IPS-20b (cell line): ENCODE measurements at regions not wholly inside any gene's neighbourhood (a gene's known extent, or its start where the extent isn't known, plus 50 kb on each side); places are given as distances from the start of the nearest gene placed in this dataset.

Experiments used
- H3K27ac ChIP-seq: one replicate; pipeline ENCODE4 v1.5.1; 2013; ENCODE audit warnings: low read length
- H3K27me3 ChIP-seq: 2 replicates; pipeline ENCODE4 v1.6.1; 2013; ENCODE audit warnings: mild to moderate bottlenecking, low read length, inconsistent platforms; ENCODE audit not compliant: insufficient read depth
- H3K36me3 ChIP-seq: 2 replicates; pipeline ENCODE4 v1.6.1; 2013; ENCODE audit warnings: low read depth, mild to moderate bottlenecking, inconsistent platforms, low read length, moderate library complexity; ENCODE audit not compliant: insufficient read depth
- H3K4me1 ChIP-seq: 2 replicates; pipeline ENCODE4 v1.6.1; 2013; ENCODE audit warnings: mild to moderate bottlenecking, control low read depth, inconsistent platforms, low read length, moderate library complexity; ENCODE audit not compliant: insufficient read depth
- H3K4me3 ChIP-seq: 2 replicates; pipeline ENCODE4 v1.5.1; 2013; ENCODE audit warnings: mild to moderate bottlenecking, low read length, inconsistent platforms
- H3K9ac ChIP-seq: 2 replicates; pipeline ENCODE4 v1.6.1; 2013; ENCODE audit warnings: low read depth, mild to moderate bottlenecking, inconsistent platforms, low read length, moderate library complexity
- H3K9me3 ChIP-seq: 2 replicates; pipeline ENCODE4 v1.6.1; 2013; ENCODE audit warnings: mild to moderate bottlenecking, low read depth, low read length, inconsistent platforms; ENCODE audit not compliant: insufficient read depth

GRCh38 chr10:2679646-2680045 lies 387.7 kb upstream of the PFKP start:
- Histone ChIP-seq H3K27ac (no peak overlapping the region), H3K36me3 (no peaks in the 10 kb centered on the region), H3K9ac (no peak overlapping the region), H3K4me3 (no peak overlapping the region), H3K9me3 (no peaks in the 10 kb centered on the region), H3K4me1 (no peaks in the 10 kb centered on the region), H3K27me3 (no peaks in the 10 kb centered on the region)

- Histone ChIP-seq H3K4me3 (no peak overlapping the region), H3K27me3 (no peaks in the 10 kb centered on the region), H3K36me3 (no peaks in the 10 kb centered on the region), H3K9ac (no peak overlapping the region), H3K4me1 (no peaks in the 10 kb centered on the region), H3K9me3 (no peaks in the 10 kb centered on the region), H3K27ac (no peak overlapping the region)
These were observed 390.9 kb upstream of the PFKP start for GRCh38 chr10:2676455-2676854.

- Histone ChIP-seq H3K27ac (no peak overlapping the region), H3K36me3 (no peaks in the 10 kb centered on the region), H3K4me3 (no peak overlapping the region), H3K4me1 (peaks cover 6% of the 10 kb centered on the region; the same call in 1 of the 2 replicates), H3K9me3 (no peaks in the 10 kb centered on the region), H3K27me3 (no peaks in the 10 kb centered on the region), H3K9ac (no peak overlapping the region)
These were observed 392.9 kb upstream of the PFKP start for GRCh38 chr10:2674451-2674850.

GRCh38 chr10:2670864-2671263 lies 396.5 kb upstream of the PFKP start:
- peaks cover 7% of the 10 kb centered on the region; the same call in 1 of the 2 replicates for H3K9me3 ChIP-seq
- no peak overlapping the region for H3K27ac ChIP-seq
- peaks cover 6% of the 10 kb centered on the region; the same call in 1 of the 2 replicates for H3K4me1 ChIP-seq
- H3K36me3 ChIP-seq: no peaks in the 10 kb centered on the region
- no peaks in the 10 kb centered on the region for H3K27me3 ChIP-seq
- no peak overlapping the region for H3K9ac ChIP-seq
- H3K4me3 ChIP-seq: no peak overlapping the region

- Histone ChIP-seq H3K9me3 (peaks cover 13% of the 10 kb centered on the region; the same call in 1 of the 2 replicates), H3K36me3 (no peaks in the 10 kb centered on the region), H3K9ac (no peak overlapping the region), H3K27me3 (no peaks in the 10 kb centered on the region), H3K27ac (no peak overlapping the region), H3K4me1 (peaks cover 6% of the 10 kb centered on the region; the same call in 1 of the 2 replicates), H3K4me3 (no peak overlapping the region)
These were observed 401.6 kb upstream of the PFKP start for GRCh38 chr10:2665772-2666171.

GRCh38 chr10:2660276-2660675 lies 407.1 kb upstream of the PFKP start:
- H3K36me3 ChIP-seq: no peaks in the 10 kb centered on the region
- peaks cover 1% of the 10 kb centered on the region; the same call in 1 of the 2 replicates for H3K9me3 ChIP-seq
- H3K27me3 ChIP-seq: no peaks in the 10 kb centered on the region
- no peak overlapping the region for H3K9ac ChIP-seq
- no peak overlapping the region for H3K4me3 ChIP-seq
- no peak overlapping the region for H3K27ac ChIP-seq
- 0 out of 2 replicates have a peak, but pooled peaks cover 3% of the 10 kb centered on the region for H3K4me1 ChIP-seq

- no peak overlapping the region for H3K27ac ChIP-seq
These were observed 407.6 kb upstream of the PFKP start for GRCh38 chr10:2659660-2660209.

GRCh38 chr10:2658780-2659179 lies 408.6 kb upstream of the PFKP start:
- H3K4me1 ChIP-seq: 0 out of 2 replicates have a peak, but pooled peaks cover 3% of the 10 kb centered on the region
- H3K36me3 ChIP-seq: no peaks in the 10 kb centered on the region
- no peaks in the 10 kb centered on the region for H3K9me3 ChIP-seq
- H3K4me3 ChIP-seq: no peak overlapping the region
- H3K27me3 ChIP-seq: no peaks in the 10 kb centered on the region
- H3K27ac ChIP-seq: no peak overlapping the region
- H3K9ac ChIP-seq: no peak overlapping the region

More at GRCh38 chr10:2659660-2660209, 407.6 kb upstream of the PFKP start:
- H3K4me1 ChIP-seq: 0 out of 2 replicates have a peak, but pooled peaks cover 3% of the 10 kb centered on the region
- no peaks in the 10 kb centered on the region for H3K27me3 ChIP-seq
- no peak overlapping the region for H3K4me3 ChIP-seq
- no peaks in the 10 kb centered on the region for H3K9me3 ChIP-seq
- no peak overlapping the region for H3K9ac ChIP-seq
- H3K36me3 ChIP-seq: no peaks in the 10 kb centered on the region

GRCh38 chr10:2650328-2650727 lies 417.0 kb upstream of the PFKP start:
- H3K4me1 ChIP-seq: no peaks in the 10 kb centered on the region
- H3K9me3 ChIP-seq: no peaks in the 10 kb centered on the region
- H3K36me3 ChIP-seq: no peaks in the 10 kb centered on the region
- H3K4me3 ChIP-seq: no peak overlapping the region
- H3K27me3 ChIP-seq: no peaks in the 10 kb centered on the region
- no peak overlapping the region for H3K27ac ChIP-seq
- no peak overlapping the region for H3K9ac ChIP-seq

GRCh38 chr10:2641028-2641427 lies 426.3 kb upstream of the PFKP start:
- peaks cover 3% of the 10 kb centered on the region; the same call in 1 of the 2 replicates for H3K4me1 ChIP-seq
- H3K9ac ChIP-seq: no peak overlapping the region
- no peak overlapping the region for H3K27ac ChIP-seq
- H3K36me3 ChIP-seq: no peaks in the 10 kb centered on the region
- H3K27me3 ChIP-seq: no peaks in the 10 kb centered on the region
- no peaks in the 10 kb centered on the region for H3K9me3 ChIP-seq
- H3K4me3 ChIP-seq: no peak overlapping the region

- H3K27me3 ChIP-seq: no peaks in the 10 kb centered on the region
- H3K9ac ChIP-seq: no peak overlapping the region
- no peaks in the 10 kb centered on the region for H3K9me3 ChIP-seq
- H3K4me3 ChIP-seq: no peak overlapping the region
- no peaks in the 10 kb centered on the region for H3K36me3 ChIP-seq
- H3K4me1 ChIP-seq: no peaks in the 10 kb centered on the region
- H3K27ac ChIP-seq: no peak overlapping the region
These were observed 433.7 kb upstream of the PFKP start for GRCh38 chr10:2633630-2634029.

GRCh38 chr10:2631557-2632205 lies 435.7 kb upstream of the PFKP start:
- H3K4me3 ChIP-seq: no peak overlapping the region
- H3K4me1 ChIP-seq: peaks cover 9% of the 10 kb centered on the region
- no peak overlapping the region for H3K9ac ChIP-seq
- no peaks in the 10 kb centered on the region for H3K27me3 ChIP-seq
- H3K36me3 ChIP-seq: no peaks in the 10 kb centered on the region
- no peaks in the 10 kb centered on the region for H3K9me3 ChIP-seq
- H3K27ac ChIP-seq: no peak overlapping the region
